Gastroesophageal sphincter (tissue), 4 donors: ENCODE measurements at regions not wholly inside any gene's neighbourhood (a gene's known extent, or its start where the extent isn't known, plus 50 kb on each side); places are given as distances from the start of the nearest gene placed in this dataset.

ENCODE experiments used
- ATAC-seq: fragments of 150-250 bp; one replicate; pipeline ENCODE4 v1.9.1; 2016; ENCODE audit warnings: mild to moderate bottlenecking, moderate library complexity
- H3K27ac ChIP-seq, 4 donors: fragments of 200-600 bp; sonication (generic) in 3 of 4; 1 replicate in 3 of 4; 2 replicates in 1 of 4; pipeline ENCODE4 v1.5.1; 2016 to 2019
- H3K27me3 ChIP-seq: fragments of 200-600 bp; sonication (generic); one replicate; pipeline ENCODE4 v1.5.1; 2019
- H3K36me3 ChIP-seq, 2 donors: fragments of 200-600 bp; sonication (generic); one replicate each; pipeline ENCODE4 v1.5.1; 2019; ENCODE audit warnings: control low read depth in 1 of 2
- H3K4me1 ChIP-seq, 3 donors: fragments of 200-600 bp; sonication (generic); 1 replicate in 2 of 3; 2 replicates in 1 of 3; pipeline ENCODE4 v1.5.1; 2016 to 2019; ENCODE audit warnings: control low read depth in 2 of 3
- H3K4me3 ChIP-seq, 2 donors: fragments of 200-600 bp; sonication (generic); one replicate each; pipeline ENCODE4 v1.5.1; 2019; ENCODE audit warnings: mild to moderate bottlenecking in 1 of 2, moderate library complexity in 1 of 2
- H3K9me3 ChIP-seq, 3 donors: fragments of 200-600 bp; sonication (generic); one replicate each; pipeline ENCODE4 v1.5.1; 2017 to 2019; ENCODE audit warnings: control low read depth in 2 of 3
- CTCF ChIP-seq, 4 experiments: fragments of 200-600 bp in 2 of 4; fragments of 450-650 bp in 2 of 4; sonication (generic) in 1 of 4; IDR thresholded peaks; one replicate each; pipeline ENCODE4 v1.5.1; 2017 to 2019; ENCODE audit warnings: antibody characterized with exemption in 4 of 4, mild to moderate bottlenecking in 2 of 4, moderate library complexity in 2 of 4
- EP300 ChIP-seq: sonication (generic); formaldehyde crosslinking; IDR thresholded peaks from one replicate; pipeline ENCODE4 v1.6.1; 2017; ENCODE audit warnings: antibody characterized with exemption, mild to moderate bottlenecking
- POLR2A ChIP-seq, 2 donors: fragments of 450-650 bp; IDR thresholded peaks; one replicate each; pipeline ENCODE4 v1.6.1; 2017; ENCODE audit warnings: antibody characterized with exemption in 2 of 2, mild to moderate bottlenecking in 2 of 2, moderate library complexity in 1 of 2
- POLR2AphosphoS5 ChIP-seq: sonication (generic); formaldehyde crosslinking; IDR thresholded peaks from one replicate; pipeline ENCODE4 v1.6.1; 2017; ENCODE audit warnings: antibody characterized with exemption
- WGBS, 2 donors: methylation state at CpG; one replicate each; pipeline ENCODE4 v1.1.5; 2018; ENCODE audit warnings: low coverage in 1 of 2; 5-methylcytosine and 5-hydroxymethylcytosine counted together

- 27 to 82% methylated on average over 2 of the region's 2 CpGs for WGBS, 2 donors
Measured at GRCh38 chr1:221611656-221612046, 130.2 kb downstream of the DUSP10 start.

GRCh38 chr1:221612047-221612777 is 129.7 kb downstream of the DUSP10 start:
- WGBS, 2 donors, result 9 to 34% methylated on average over 5 of the region's 5 CpGs
- Histone ChIP-seq H3K9me3 (no peaks in the 10 kb centered on the region), H3K27ac (peak overlapping the region in 3 of 4 donors; percentile 24 to 67 (median 56)), H3K4me3 (no peak overlapping the region), H3K36me3 (no peaks in the 10 kb centered on the region), H3K4me1 (peaks cover 0 to 17% (median 0%) of the 10 kb centered on the region in 3 donors), H3K27me3 (no peaks in the 10 kb centered on the region)
- TF ChIP-seq EP300, result no peak
- peak; percentile 68 for TF ChIP-seq POLR2AphosphoS5
- no peak for TF ChIP-seq CTCF (IDR thresholded peaks at IDR 0.05)
- TF ChIP-seq POLR2A (IDR thresholded peaks at IDR 0.05), result no peak
- ATAC-seq, result peak; percentile 90

More at GRCh38 chr1:221611656-221612046, 130.2 kb downstream of the DUSP10 start:
- ATAC-seq, result no peak
- Histone ChIP-seq H3K27me3 (no peaks in the 10 kb centered on the region), H3K36me3 (no peaks in the 10 kb centered on the region), H3K9me3 (no peaks in the 10 kb centered on the region), H3K27ac (peak overlapping the region in 3 of 4 donors; percentile 24 to 67 (median 53)), H3K4me3 (no peak overlapping the region), H3K4me1 (peaks cover 0 to 17% (median 0%) of the 10 kb centered on the region in 3 donors)
- TF ChIP-seq POLR2AphosphoS5 (no peak), CTCF (IDR thresholded peaks at IDR 0.05) (no peak), POLR2A (IDR thresholded peaks at IDR 0.05) (no peak), EP300 (no peak)

GRCh38 chr1:221620437-221621384 is 121.2 kb downstream of the DUSP10 start:
- WGBS, 2 donors, result 63 to 77% methylated on average over 5 of the region's 5 CpGs
- Histone ChIP-seq H3K4me1 (peaks cover 0 to 12% (median 0%) of the 10 kb centered on the region in 3 donors), H3K4me3 (no peak overlapping the region), H3K27ac (peak overlapping the region in 3 of 4 donors; percentile 12 to 29 (median 20)), H3K9me3 (no peaks in the 10 kb centered on the region), H3K36me3 (no peaks in the 10 kb centered on the region), H3K27me3 (no peaks in the 10 kb centered on the region)
- TF ChIP-seq CTCF (IDR thresholded peaks at IDR 0.05) (no peak), POLR2AphosphoS5 (no peak), EP300 (no peak), POLR2A (IDR thresholded peaks at IDR 0.05) (no peak)
- no peak for ATAC-seq

- Histone ChIP-seq H3K36me3 (no peaks in the 10 kb centered on the region), H3K27ac (no peak overlapping the region), H3K9me3 (no peaks in the 10 kb centered on the region), H3K4me1 (peaks cover 0 to 12% (median 0%) of the 10 kb centered on the region in 3 donors), H3K4me3 (no peak overlapping the region), H3K27me3 (no peaks in the 10 kb centered on the region)
- 88% methylated on average over 2 of the region's 2 CpGs; no CpG with 5 or more reads in 1 of the 2 donors for WGBS, 2 donors
- ATAC-seq, result no peak
- TF ChIP-seq POLR2AphosphoS5 (no peak), POLR2A (IDR thresholded peaks at IDR 0.05) (no peak)
Measured at GRCh38 chr1:221621683-221622082, 120.2 kb downstream of the DUSP10 start.

GRCh38 chr1:221622389-221622788 is 119.5 kb downstream of the DUSP10 start:
- whole genome bisulfite sequencing, 2 donors, result 84 to 91% methylated on average over 2 of the region's 2 CpGs
- no peak overlapping the region for H3K4me3 ChIP-seq
- no peaks in the 10 kb centered on the region for H3K27me3 ChIP-seq
- TF ChIP-seq CTCF (IDR thresholded peaks at IDR 0.05) (no peak), EP300 (no peak), POLR2AphosphoS5 (no peak), POLR2A (IDR thresholded peaks at IDR 0.05) (no peak)
- H3K36me3 ChIP-seq, result no peaks in the 10 kb centered on the region
- ATAC-seq, result no peak
- H3K27ac ChIP-seq, result no peak overlapping the region
- H3K9me3 ChIP-seq, result no peaks in the 10 kb centered on the region
- H3K4me1 ChIP-seq, result peaks cover 0 to 12% (median 0%) of the 10 kb centered on the region in 3 donors
